OCI-LY7 (cell line): ENCODE measurements at regions not wholly inside any gene's neighbourhood (a gene's known extent, or its start where the extent isn't known, plus 50 kb on each side); places are given as distances from the start of the nearest gene placed in this dataset.

Source experiments
- BruUV-seq: library from RNA; stranded (reverse); fragments of 400-500 nt; replicated peaks from 2 replicates; lab custom pipeline; 2021; lab: Mats Ljungman, UMichigan
- CTCF ChIA-PET: fragments of 300-600 bp; sonication (Branson Sonifier 250); formaldehyde crosslinking; loops from one replicate; lab custom pipeline; 2022; ENCODE audit warnings: antibody characterized with exemption; ENCODE audit not compliant: unreplicated experiment; lab: Charles Lee
- POLR2A ChIA-PET: fragments of 300-600 bp; sonication (Branson Sonifier 250); formaldehyde crosslinking; loops from one replicate; lab custom pipeline; 2022; ENCODE audit warnings: antibody characterized with exemption; lab: Charles Lee
- DNase-seq: peaks from one replicate; pipeline ENCODE4 v3.0.0-alpha.2; 2015; ENCODE audit warnings: low spot score
- H2AFZ ChIP-seq: fragments of 200-600 bp; sonication (generic), shearing (Covaris generic); 2 replicates; pipeline ENCODE4 v1.6.1; 2014; ENCODE audit warnings: mild to moderate bottlenecking, antibody characterized with exemption, low read length, moderate library complexity
- H3K27ac ChIP-seq: fragments of 200-600 bp; sonication (generic); 2 replicates; pipeline ENCODE4 v1.5.1; 2014; ENCODE audit warnings: mixed run types, low read depth, mild to moderate bottlenecking, moderate library complexity, low read length, inconsistent platforms; ENCODE audit not compliant: poor library complexity, severe bottlenecking
- H3K36me3 ChIP-seq: fragments of 200-600 bp; sonication (generic); 2 replicates; pipeline ENCODE4 v1.6.1; 2014; ENCODE audit warnings: mild to moderate bottlenecking, antibody characterized with exemption, low read length, moderate library complexity, mixed read lengths; ENCODE audit not compliant: insufficient read depth
- H3K4me1 ChIP-seq: fragments of 200-600 bp; sonication (generic); 2 replicates; pipeline ENCODE4 v1.5.1; 2014; ENCODE audit warnings: mild to moderate bottlenecking, low read length; ENCODE audit not compliant: insufficient read depth, poor library complexity, severe bottlenecking
- H3K4me2 ChIP-seq: fragments of 200-600 bp; sonication (generic); 2 replicates; pipeline ENCODE4 v1.6.1; 2014; ENCODE audit warnings: mild to moderate bottlenecking, low read length
- H3K4me3 ChIP-seq: fragments of 200-600 bp; sonication (generic); 2 replicates; pipeline ENCODE4 v1.5.1; 2014; ENCODE audit warnings: mild to moderate bottlenecking, low read depth, low read length; ENCODE audit not compliant: poor library complexity, severe bottlenecking
- H3K79me2 ChIP-seq: fragments of 200-600 bp; sonication (generic); 2 replicates; pipeline ENCODE4 v1.6.1; 2016; ENCODE audit warnings: low read depth, mild to moderate bottlenecking, low read length, moderate library complexity, mixed read lengths; ENCODE audit not compliant: insufficient read depth
- H3K9me2 ChIP-seq: fragments of 200-600 bp; sonication (generic); 2 replicates; pipeline ENCODE4 v1.6.1; 2016; ENCODE audit warnings: mild to moderate bottlenecking, low read length, mixed read lengths; ENCODE audit not compliant: insufficient read depth
- H3K9me3 ChIP-seq: fragments of 200-600 bp; sonication (generic); 2 replicates; pipeline ENCODE4 v1.6.1; 2014; ENCODE audit warnings: mild to moderate bottlenecking, mixed run types, low read length, mixed read lengths
- H4K20me1 ChIP-seq: fragments of 200-600 bp; sonication (generic); 2 replicates; pipeline ENCODE4 v1.6.1; 2014; ENCODE audit warnings: mild to moderate bottlenecking, antibody characterized with exemption, low read length, moderate library complexity, mixed read lengths; ENCODE audit not compliant: insufficient read depth
- EZH2phosphoT487 ChIP-seq: fragments of 200-600 bp; sonication (generic); IDR thresholded peaks from 2 replicates; pipeline ENCODE4 v1.6.1; 2018; ENCODE audit warnings: low read depth, borderline replicate concordance, mild to moderate bottlenecking, mixed run types, antibody characterized with exemption, low read length, moderate library complexity, mixed read lengths
- intact Hi-C: fragments of 100-400 bp; cut with micrococcal nuclease; formaldehyde crosslinking; loops from one replicate; pipeline ENCODE4 v1.10.0; 2022; ENCODE audit not compliant: unreplicated experiment
- TF ChIP-seq, protein P1 (sequence below): fragments of 200-600 bp; sonication (generic); conservative IDR thresholded peaks from 2 replicates; pipeline ENCODE4 v1.5.1; 2014; ENCODE audit warnings: mild to moderate bottlenecking, antibody characterized with exemption, low read length, moderate library complexity, mixed read lengths

DNA sequence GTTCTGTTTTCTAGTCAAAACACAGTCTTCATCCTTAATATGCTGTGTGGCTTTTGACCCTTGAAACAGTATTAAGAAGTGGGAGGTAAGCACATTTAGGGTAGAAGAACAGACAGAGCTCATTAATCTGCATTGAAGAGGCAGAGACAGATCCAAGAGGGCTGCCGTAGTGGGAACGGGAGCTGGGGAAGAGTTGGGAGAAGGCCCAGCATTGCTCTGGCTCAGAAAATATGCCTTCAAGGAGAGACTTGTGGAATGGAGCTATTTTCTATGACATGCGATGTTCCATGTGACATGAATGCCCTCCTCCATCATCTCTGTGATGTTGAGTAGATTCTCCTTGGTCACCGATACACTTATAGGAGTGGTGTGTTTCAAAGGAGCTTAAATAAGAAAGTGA, 273.3 kb upstream of the BOD1L1 start:
- Histone ChIP-seq H3K9me3 (no peaks in the 10 kb centered on the region), H3K4me1 (no peaks in the 10 kb centered on the region), H2AFZ (no peak overlapping the region), H3K4me2 (no peak overlapping the region), H3K27ac (no peak overlapping the region), H3K4me3 (no peak overlapping the region), H3K36me3 (no peaks in the 10 kb centered on the region), H4K20me1 (no peaks in the 10 kb centered on the region), H3K79me2 (no peaks in the 10 kb centered on the region), H3K9me2 (no peaks in the 10 kb centered on the region)
- ChIA-PET CTCF (no interaction called here), POLR2A (no interaction called here)
- intact Hi-C loops, result no loop called here
- DNase-seq, result no peak
- no peak for TF ChIP-seq EZH2phosphoT487
- TF ChIP-seq, protein P1, sequence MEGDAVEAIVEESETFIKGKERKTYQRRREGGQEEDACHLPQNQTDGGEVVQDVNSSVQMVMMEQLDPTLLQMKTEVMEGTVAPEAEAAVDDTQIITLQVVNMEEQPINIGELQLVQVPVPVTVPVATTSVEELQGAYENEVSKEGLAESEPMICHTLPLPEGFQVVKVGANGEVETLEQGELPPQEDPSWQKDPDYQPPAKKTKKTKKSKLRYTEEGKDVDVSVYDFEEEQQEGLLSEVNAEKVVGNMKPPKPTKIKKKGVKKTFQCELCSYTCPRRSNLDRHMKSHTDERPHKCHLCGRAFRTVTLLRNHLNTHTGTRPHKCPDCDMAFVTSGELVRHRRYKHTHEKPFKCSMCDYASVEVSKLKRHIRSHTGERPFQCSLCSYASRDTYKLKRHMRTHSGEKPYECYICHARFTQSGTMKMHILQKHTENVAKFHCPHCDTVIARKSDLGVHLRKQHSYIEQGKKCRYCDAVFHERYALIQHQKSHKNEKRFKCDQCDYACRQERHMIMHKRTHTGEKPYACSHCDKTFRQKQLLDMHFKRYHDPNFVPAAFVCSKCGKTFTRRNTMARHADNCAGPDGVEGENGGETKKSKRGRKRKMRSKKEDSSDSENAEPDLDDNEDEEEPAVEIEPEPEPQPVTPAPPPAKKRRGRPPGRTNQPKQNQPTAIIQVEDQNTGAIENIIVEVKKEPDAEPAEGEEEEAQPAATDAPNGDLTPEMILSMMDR, result no peak
- BruUV-seq, result no TSS peak

DNA sequence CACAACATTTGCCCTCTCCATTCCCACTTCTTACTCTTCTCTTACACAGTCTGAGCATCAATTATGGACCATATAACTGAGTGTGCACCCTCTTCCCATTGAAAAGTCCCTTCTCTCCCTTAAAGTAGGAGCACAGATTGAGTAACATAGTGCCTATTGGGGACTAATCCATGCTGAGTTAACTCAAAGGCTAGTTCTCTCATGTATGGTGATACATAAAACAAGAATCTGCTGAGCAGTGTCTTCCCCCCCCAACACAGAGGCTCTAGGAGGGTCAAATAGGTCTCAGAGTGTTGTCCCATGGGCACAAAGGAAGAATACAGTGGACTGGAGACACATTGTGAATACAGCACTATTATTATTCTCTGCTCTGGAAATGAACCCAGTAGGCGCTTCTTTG, 274.6 kb upstream of the BOD1L1 start:
- CTCF ChIA-PET, result no interaction called here
- intact Hi-C loops, result no loop called here
- Histone ChIP-seq H3K9me3 (no peaks in the 10 kb centered on the region), H3K79me2 (no peaks in the 10 kb centered on the region), H3K27ac (no peak overlapping the region), H3K4me2 (no peak overlapping the region), H3K4me3 (no peak overlapping the region), H3K9me2 (no peaks in the 10 kb centered on the region), H2AFZ (no peak overlapping the region), H3K36me3 (no peaks in the 10 kb centered on the region), H4K20me1 (no peaks in the 10 kb centered on the region), H3K4me1 (no peaks in the 10 kb centered on the region)
- no peak for TF ChIP-seq EZH2phosphoT487
- TF ChIP-seq, protein P1, result no peak
- DNase-seq, result no peak
- no TSS peak for BruUV-seq
- POLR2A ChIA-PET, result interaction anchor here (1.0 kb wide), 1 partner anchor 507 kb away, joined by 3 read pairs; no protein-coding TSS in a partner anchor

GRCh38 chr4:13903061-13903460, 275.5 kb upstream of the BOD1L1 start:
- Histone ChIP-seq H3K4me2 (no peak overlapping the region), H3K9me2 (no peaks in the 10 kb centered on the region), H2AFZ (no peak overlapping the region), H3K27ac (no peak overlapping the region), H3K4me1 (no peaks in the 10 kb centered on the region), H3K9me3 (no peaks in the 10 kb centered on the region), H3K36me3 (no peaks in the 10 kb centered on the region), H4K20me1 (no peaks in the 10 kb centered on the region), H3K4me3 (no peak overlapping the region), H3K79me2 (no peaks in the 10 kb centered on the region)
- CTCF ChIA-PET, result no interaction called here
- intact Hi-C loops, result no loop called here
- no peak for TF ChIP-seq EZH2phosphoT487
- TF ChIP-seq, protein P1, result no peak
- BruUV-seq, result no TSS peak
- DNase-seq, result no peak
- POLR2A ChIA-PET, result no interaction called here
